Hepatic stellate cell (primary cell): ENCODE measurements at regions not wholly inside any gene's neighbourhood (a gene's known extent, or its start where the extent isn't known, plus 50 kb on each side); places are given as distances from the start of the nearest gene placed in this dataset.
"Not testable (repeated sequence)": the region's sequence is repeated elsewhere in the genome, so short reads cannot be mapped to it uniquely, and the experiment has no call there.

Source experiments
- DNase-seq: peaks from one replicate; pipeline ENCODE4 v3.0.0; 2011; ENCODE audit warnings: low spot score

DNA sequence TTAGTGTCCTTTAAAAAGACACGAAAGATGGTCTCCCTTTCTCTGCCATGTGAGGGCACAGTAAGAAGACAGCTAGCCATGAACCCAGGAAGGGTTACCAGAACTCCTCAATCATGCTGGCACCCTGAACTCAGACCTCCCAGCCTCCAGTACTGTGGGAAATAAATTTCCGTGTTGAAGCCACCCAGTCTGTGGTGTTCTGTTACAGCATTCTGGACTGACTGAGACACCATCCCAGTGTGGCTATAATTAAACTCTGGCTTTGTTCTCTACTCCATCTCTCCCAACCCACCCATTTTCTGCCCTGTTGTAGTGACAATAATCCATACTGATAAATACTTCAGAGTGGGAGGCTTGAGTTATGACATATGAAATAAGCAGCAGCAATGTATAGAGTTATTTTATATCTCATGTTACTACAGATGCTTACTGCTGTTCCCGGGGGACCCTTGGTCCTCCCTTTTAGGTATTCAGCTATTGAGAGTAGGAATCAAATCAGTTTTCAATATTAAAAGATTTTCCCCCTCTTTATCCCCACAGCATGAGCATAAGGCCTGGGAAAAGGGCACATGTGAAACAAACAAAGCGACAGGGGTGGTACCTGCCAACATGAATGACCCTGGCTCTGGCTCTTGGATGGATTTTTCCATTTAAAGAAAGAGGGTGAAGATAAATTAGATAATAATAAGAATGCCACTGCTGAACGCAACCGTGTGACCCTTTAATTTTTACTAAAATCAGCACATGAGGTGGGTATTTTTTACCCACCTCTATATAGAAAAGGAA, 224.3 kb upstream of the SLC35B3 start:
- no peak for DNase-seq

DNA sequence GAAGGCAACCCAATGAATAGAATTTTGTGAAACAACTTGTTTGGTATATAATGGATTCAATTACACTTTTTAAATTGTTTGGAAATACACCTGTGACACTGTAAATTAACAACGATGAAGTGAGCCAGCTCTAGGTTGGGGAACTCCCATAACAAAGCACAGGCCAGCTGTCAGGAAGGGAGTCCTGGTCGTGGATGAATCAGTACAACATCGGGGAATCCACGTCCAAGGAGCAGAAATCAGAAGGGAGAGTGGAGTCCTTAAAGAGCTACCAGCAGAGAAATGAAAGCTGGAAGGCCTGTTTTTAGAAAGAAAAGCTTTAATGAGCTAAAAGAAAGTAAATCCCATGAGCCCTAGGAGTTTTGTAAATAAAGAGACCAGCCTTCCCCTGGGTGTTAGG, 223.1 kb upstream of the SLC35B3 start:
- no peak for DNase-seq

DNA sequence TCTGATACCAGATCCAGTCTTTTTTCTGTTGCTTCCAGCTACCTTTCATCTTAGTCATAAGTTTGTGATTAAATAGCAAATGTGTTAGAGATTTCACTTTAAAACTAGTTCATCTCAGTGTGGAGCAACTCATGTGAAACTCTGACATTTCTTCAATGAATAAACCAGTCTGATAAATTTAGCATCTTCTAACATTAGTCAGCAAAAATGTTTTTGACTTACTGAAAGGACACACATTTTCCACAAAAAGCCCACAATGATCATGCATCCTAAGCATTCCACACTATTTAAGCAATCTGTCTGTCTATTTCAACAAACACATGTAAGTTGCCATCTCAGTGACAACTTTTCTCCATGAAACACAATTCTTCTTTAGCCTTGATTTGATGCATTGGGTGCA, 222.2 kb upstream of the SLC35B3 start:
- DNase-seq, result no peak

DNA sequence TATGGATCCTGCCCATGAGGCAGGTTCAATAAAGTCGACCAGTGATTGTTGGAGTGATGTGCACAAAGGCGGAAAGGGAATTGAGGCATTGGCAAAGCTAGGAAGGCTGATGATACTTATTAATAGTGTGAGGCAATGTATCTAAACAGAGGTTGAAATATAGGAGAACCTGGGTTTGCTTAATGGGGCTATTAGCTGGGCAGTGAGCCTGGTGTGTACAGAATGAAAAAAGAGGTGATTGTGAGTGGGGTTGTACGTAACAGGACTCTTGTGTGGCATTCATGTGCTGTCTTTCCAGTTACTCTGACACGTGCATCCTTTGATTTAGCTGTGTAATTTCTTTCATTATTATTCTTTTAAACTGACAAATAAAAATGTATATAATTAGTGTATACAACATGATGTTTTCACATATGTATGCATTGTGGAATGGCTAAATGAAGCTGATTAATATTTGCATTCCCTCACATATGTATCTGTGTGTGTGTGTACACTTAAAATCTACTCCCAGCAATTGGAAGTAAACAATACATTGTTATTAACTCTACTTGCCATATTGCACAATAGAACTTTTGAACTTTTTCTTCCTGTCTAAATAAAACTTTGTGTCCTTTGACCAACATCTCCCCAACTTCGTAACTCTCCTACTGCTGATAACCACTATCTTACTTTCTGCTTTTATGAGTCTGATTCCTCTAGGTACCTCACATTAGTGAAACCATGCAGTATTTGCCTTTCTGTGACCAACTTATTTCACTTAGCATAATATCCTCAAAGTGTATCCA, 220.5 kb upstream of the SLC35B3 start:
- DNase-seq, result no peak

DNA sequence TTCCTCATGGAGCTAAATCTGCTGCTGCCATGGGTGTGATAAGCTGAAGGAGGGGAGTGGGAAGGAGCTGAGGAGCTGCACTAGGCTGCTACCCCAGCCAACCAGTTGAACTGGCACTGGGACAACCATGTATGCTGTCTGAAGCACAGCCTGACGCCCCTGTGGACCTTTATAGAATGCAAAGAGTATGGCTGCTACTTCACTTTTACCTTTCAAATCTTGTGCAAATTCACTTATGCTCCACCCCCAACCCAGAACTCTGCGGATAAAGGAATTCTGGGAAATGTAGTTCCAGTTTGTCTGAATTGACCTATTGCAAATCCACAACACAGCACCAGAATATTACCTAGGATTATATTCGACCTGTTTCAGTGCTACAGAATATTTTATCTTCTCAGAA, 217.4 kb upstream of the SLC35B3 start:
- no peak for DNase-seq

DNA sequence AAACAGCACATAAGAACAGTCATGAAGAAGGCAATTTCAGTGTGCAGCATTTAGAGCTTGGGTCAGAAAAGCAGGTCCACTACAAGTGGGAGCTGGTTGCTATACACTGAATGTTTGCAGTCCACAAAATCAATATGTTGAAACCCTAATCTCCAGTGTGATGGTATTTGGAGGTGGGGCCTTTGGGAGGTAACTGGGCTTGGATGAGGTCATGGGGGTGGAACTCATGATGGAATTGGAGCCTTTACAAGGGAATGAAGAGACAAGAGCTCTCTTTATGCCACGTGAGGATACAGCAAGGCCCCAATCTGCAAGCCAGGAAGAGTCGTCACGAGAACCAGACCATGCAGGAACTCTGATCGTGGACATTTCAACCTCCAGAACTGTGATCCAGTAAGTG, 216.7 kb upstream of the SLC35B3 start:
- DNase-seq, result no peak

DNA sequence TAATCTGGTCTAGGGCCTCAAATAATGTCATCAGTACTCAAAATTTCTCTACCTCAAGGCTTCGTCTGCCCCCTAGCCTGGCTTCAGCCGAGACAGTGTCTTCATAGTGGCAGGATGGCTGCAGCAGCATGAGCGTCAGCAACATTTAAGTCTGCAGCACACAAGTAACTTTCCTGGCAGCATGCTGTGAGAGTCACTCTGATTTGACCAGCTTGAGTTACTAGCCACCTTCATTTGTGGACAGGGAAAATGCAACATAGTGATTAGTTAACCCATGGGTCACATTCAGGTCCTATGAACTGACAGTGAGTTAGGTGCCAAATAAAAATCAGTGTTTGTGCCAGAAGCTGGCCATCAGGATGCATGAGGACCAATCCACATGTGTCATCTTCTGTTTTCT, 209.9 kb upstream of the SLC35B3 start:
- DNase-seq, result no peak

DNA sequence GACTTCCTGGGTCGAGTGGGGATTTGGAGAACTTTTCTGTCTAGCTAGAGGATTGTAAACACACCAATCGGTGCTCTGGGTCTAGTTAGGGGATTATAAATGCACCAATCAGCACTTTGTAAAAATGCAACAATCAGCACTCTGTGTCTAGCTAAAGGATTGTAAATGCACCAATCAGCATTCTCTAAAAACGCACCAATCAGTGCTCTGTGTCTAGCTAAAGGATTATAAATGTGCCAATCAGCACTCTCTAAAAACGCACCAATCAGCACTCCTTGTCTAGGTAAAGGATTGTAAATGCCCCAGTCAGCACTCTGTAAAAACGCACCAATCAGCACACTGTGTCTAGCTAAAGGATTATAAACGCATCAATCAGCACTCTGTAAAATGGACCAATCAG, 209.0 kb upstream of the SLC35B3 start:
- no peak for DNase-seq

DNA sequence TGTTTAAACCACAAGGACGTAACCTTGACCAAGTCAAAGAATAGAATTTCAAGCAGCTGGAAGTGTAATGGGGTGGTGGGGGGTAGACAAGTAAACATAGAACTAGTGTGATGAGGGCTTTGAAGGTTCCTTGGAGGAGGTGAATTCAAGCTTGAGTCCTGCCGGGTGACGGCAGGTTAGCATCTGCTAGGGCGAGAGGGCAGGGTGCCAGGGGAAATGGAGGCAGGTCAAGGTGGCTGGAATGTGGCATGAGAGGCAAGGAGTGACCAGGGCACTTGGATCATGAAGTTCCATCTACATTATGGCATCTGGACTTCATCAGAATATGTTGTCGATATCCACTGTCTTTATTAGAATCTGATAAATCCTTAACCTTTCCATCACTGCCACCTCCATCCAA, 207.5 kb upstream of the SLC35B3 start:
- no peak for DNase-seq

DNA sequence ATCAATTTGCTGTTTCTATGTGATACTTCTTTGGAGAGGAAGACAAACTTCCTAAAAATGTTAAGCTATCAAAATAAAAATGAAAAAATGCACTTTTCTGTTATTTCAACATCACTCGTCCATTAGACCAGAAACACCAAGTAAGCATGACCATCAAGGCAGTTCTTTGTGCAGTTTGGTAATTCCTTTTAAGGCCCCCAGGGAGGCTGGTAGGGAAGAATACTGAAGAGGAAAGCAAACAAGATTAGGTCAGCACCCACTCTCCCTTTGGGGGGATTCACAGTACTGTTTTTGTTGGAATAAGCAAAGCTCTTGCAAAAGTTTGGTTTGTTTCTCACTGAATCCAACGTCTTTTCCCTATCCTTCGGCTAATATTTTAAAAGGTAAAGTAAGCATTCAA, 206.8 kb upstream of the SLC35B3 start:
- DNase-seq, result no peak

DNA sequence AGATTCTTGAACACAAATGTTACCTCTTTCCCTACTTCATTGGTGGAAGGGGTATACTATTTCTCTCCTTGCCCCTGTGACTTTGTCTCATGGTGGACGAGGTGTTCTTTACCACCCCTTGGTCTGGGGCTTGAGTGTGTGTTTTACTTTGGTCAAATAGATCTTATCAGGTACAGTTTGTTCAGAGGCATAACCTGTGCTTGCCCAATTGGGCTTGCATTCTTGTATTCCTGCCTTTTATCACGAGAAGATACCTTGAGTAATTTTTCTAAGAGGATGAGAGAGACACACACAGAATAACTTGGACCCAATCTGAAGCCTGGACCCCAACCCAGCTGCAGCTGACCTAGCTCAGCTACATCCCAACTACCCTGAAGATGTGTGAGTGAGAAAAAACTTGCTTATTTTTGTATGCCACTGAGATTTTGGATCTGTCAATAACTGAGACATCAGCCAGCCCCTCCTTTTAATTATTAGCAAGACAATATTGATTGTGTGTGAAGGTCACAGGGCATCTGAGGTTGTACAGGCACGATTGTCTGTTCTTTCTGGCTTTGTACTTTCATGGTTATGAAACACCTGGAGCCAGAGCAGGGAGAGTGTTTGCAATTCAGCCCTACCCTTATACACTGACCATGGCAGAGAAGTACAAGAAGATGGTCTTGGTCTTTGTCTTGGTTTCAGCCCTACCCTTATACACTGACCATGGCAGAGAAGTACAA, 204.7 kb upstream of the SLC35B3 start:
- no peak for DNase-seq

DNA sequence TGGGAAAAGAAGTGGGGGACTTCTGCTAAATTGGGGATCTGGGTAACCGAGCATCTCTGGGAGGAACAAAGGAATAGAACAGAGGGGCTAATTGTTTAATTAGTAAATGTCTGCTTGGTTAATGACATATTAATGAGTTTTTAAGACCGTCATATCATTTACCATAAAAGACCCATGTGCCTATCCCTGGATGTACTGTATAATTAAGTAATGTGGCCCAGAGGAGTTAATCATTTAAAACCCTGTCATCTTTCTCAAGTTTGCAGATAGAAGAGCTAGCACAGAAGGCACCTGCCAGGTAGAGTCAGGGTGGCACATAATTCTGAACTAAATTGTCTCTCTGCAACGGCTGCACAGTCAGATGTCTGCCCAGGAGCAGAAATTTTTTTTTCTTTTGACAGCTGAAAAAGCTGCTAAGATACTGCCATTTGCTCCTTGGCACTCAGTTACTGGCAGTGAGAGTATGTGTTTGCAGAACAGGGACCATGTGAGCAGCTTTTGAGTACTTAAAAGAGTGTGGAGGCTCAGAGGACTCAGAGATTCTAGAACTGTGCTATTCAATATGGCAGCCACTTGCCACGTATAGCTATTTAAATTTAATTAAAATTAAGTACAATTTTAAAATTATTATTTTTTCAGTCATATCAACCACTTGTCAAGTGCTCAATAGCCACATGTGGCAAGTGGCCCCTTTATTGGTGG, 202.7 kb upstream of the SLC35B3 start:
- no peak for DNase-seq

DNA sequence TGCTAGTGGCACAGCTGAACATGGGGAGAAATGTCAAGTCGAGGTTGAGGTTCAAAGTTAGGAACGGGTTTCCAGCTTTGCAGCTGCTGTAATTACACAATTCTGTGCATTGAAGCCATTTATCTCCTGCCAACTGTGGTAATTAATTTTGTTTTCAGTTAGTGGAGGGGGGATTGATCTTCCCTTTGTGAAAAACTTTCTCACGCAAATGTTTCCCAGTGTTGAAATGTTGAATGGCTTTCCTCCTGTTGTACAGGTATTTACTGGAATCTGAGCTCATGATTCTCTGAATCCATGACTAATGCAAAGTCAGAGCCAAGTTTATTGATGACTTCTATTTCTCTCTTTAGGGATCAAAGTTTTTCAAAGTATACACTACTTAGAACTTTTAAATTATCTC, 198.4 kb upstream of the SLC35B3 start:
- no peak for DNase-seq

DNA sequence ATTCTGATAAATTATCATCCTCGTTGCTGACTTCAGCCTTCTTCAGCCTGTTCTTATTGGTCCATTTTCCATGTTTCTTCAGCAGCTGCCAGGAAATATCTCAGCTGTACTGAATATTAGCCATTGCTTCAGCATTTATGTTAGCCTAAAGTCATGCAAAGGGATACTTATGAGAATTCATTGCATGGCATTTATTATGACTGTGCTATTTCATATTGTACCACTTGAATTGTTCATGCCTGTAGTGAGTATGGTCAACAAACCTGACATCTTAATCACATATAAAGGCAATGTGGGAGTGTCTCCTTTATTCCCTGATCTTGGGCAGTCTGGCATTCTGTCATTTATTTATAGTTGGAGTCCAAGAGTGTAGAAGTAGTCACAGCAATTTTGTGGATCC, 193.4 kb upstream of the SLC35B3 start:
- no peak for DNase-seq

DNA sequence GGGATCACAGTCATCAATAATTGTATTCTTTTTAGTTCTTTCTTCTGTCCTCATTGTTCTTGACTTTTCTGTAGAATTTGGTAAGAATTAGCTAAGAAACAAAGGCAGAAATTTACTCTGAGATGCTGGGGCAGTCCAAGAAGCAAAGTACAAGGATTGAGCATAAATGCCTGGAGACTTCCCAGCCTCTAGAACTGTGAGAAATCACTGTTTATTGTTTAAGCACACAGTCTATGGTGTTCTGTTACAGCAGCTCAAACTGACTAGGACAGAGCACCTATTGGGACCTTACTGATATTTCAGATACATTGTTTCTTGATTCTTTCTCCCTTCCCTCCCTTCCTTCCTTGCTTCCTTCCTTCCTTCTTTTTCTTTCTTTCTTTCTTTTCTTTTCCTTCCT, 192.7 kb upstream of the SLC35B3 start:
- DNase-seq, result no peak

DNA sequence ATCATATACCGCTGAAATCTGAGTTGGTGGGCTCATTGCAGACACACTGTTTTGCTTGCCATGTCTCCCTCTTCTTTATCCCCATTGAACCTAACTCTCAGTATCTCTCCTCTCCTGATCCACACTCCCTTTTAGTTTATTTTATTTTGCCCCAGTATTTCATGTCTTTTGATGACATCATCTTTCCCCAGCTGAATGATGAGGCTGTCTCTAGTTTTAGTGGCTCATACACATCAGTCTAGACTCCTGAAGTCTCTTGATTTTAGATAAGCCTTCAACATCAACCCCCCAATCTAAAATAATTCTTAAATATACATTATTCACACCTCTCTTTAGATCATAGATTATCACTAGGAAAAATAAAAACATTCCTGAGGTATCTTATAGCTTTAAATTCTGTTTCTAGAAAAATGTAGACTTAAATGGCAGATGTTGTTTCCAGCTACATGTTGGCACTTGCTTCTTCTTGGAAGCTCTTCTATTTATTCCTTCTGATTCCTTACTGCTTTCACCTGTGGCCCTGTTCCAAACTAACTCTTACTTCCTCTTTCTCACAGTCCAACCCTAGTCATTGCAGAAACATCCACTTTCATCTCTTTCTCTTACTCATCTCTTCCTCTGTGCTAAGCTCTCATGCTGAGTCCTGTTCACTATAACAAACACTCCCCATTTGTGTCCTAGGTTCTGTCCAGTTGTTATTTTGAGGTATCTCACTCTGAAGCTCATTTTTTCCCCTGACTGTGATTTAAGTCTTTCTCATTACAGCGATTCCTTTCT, 191.9 kb upstream of the SLC35B3 start:
- no peak for DNase-seq

DNA sequence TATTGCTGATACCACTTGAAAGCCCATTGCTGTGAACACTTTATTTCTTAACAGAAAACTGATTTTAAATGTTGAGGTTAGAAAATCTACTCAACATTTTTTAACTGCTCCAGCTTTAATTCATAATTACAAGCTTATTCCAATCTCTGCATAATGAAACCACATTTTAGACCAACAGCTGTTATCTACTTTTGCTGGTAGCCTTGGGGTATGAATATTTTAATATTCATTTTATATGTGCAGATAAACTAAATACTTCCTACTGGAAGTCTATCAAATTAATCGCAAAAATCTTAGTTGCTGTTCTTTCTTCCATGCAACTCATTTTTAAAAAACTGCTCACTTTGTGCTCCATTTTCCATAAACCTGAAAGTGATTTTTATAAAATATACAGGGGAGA, 189.3 kb upstream of the SLC35B3 start:
- no peak for DNase-seq

DNA sequence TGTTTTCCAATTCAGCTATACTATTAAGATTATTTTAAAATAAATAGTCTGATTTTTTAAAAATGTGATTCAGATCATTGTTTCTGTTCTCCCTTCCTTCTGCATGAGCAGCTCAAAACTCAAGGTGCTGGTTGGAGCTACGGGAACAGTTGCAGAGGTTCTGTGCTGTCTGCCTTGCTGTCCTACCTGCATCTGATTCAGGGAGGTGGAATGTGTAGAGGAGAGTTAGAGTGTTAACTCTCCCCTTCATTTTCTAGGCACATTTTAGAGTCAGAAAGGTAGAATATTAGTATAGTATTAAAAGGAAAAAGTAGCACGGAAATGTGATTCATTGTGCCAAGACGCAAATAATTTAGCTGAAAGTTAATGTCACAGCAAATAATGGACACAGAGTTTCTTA, 188.1 kb upstream of the SLC35B3 start:
- DNase-seq, result no peak

DNA sequence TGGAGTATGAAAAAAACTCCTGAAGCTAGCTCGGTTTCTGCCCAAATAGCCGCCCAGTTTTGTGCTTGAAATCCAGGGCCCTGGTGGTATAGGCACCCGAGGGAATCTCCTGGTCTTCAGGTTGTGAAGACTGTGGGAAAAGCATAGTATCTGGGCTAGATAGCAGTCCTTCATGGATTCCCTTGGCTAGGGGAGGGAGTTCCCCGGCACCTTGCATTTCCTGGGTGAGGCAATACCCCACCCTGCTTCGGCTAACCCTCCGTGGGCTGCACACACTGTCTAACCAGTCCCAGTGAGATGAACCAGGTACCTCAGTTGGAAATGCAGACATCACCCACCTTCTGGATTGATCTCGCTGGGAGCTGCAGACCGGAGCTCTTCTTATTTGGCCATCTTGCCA, 184.5 kb upstream of the SLC35B3 start:
- DNase-seq, result no peak

DNA sequence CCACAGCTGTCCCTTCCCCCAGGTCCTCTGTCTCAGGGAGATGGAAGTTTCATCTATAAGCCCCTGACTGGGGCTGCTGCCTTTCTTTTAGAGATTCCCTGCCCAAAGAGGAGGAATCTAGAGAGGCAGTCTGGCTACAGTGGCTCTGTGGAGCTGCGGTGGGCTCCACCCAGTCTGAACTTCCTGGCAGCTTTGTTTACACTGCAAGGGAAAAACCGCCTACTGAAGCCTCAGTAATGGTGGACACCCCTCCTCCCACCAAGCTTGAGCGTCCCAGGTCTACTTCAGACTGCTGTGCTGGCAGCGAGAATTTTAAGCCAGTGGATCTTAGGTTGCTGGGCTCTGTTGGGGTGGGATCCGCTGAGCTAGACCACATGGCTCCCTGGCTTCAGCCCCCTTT, 184.1 kb upstream of the SLC35B3 start:
- DNase-seq, result not testable (repeated sequence)

DNA sequence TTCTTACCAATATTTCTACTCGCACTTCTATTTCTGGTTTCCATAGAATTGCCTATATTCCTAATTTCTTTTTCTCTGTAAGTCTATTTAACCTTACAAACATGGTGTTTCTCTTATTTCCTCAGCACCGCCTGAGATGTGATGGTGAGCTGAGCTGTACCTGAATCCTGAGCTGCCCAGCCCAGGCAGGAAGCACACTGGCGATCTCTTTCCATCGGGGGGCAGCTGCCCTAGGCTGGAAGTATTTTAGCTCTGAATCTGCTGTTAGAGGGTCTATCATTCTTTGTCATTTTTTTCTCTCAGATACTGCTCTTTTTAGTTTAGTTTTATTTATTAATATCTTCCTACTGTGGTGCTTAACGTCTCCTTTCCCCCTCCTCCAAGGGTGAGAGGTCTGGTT, 173.4 kb upstream of the SLC35B3 start:
- no peak for DNase-seq
